GM19463 (cell line): ENCODE measurements at regions not wholly inside any gene's neighbourhood (a gene's known extent, or its start where the extent isn't known, plus 50 kb on each side); places are given as distances from the start of the nearest gene placed in this dataset.
A peak's percentile ranks its signal among the peaks of the same experiment; 100 is the strongest.
"Not testable (repeated sequence)": the region's sequence is repeated elsewhere in the genome, so short reads cannot be mapped to it uniquely, and the experiment has no call there.

ENCODE experiments used
- ATAC-seq: cut with Tn5 transposase; IDR thresholded peaks from one replicate; pipeline ENCODE4 v1.9.1; 2021; ENCODE audit warnings: mild to moderate bottlenecking, moderate library complexity; ENCODE audit not compliant: unreplicated experiment

GRCh38 chr9:21591221-21592062 is 109.3 kb upstream of the IFNE start:
- ATAC-seq: peak; percentile 97

- ATAC-seq: no peak
These were observed 109.9 kb upstream of the IFNE start for GRCh38 chr9:21592063-21592338.

- ATAC-seq: no peak
These were observed 115.2 kb upstream of the IFNE start for GRCh38 chr9:21597284-21597683.

GRCh38 chr9:21598749-21599148 is 116.6 kb upstream of the IFNE start:
- no peak for ATAC-seq

- ATAC-seq: no peak
These were observed 123.4 kb upstream of the IFNE start for GRCh38 chr9:21605489-21605931.

- no peak for ATAC-seq
These were observed 125.5 kb upstream of the IFNE start for GRCh38 chr9:21607576-21607975.

- ATAC-seq: no peak
These were observed 126.1 kb upstream of the IFNE start for GRCh38 chr9:21608200-21608599.

- ATAC-seq: no peak
These were observed 127.4 kb upstream of the IFNE start for GRCh38 chr9:21609506-21609905.

GRCh38 chr9:21611891-21612290 is 129.8 kb upstream of the IFNE start:
- ATAC-seq: no peak

GRCh38 chr9:21615018-21615417 is 132.9 kb upstream of the IFNE start:
- ATAC-seq: no peak

- no peak for ATAC-seq
These were observed 133.3 kb upstream of the IFNE start for GRCh38 chr9:21615446-21615845.

- no peak for ATAC-seq
These were observed 134.1 kb upstream of the IFNE start for GRCh38 chr9:21616082-21616778.

- no peak for ATAC-seq
These were observed 142.8 kb upstream of the IFNE start for GRCh38 chr9:21624675-21625644.

GRCh38 chr9:21626493-21626892 is 144.4 kb upstream of the IFNE start:
- no peak for ATAC-seq

GRCh38 chr9:21628954-21629353 is 146.8 kb upstream of the IFNE start:
- ATAC-seq: not testable (repeated sequence)

GRCh38 chr9:21634951-21635350 is 152.8 kb upstream of the IFNE start:
- no peak for ATAC-seq

GRCh38 chr9:21638104-21638503 is 156.0 kb upstream of the IFNE start:
- ATAC-seq: no peak

GRCh38 chr9:21653091-21653490 is 149.3 kb upstream of the MTAP start:
- no peak for ATAC-seq

GRCh38 chr9:21653589-21653988 is 148.8 kb upstream of the MTAP start:
- no peak for ATAC-seq

- no peak for ATAC-seq
These were observed 145.4 kb upstream of the MTAP start for GRCh38 chr9:21656776-21657674.
